ENCODE measurements at regions not wholly inside any gene's neighbourhood (a gene's known extent, or its start where the extent isn't known, plus 50 kb on each side); places are given as distances from the start of the nearest gene placed in this dataset.

GRCh38 chr3:176933704-176934103, 263.6 kb downstream of the TBL1XR1 start:
- no peak for DNase-seq (ENCODE audit: low read depth)

DNA sequence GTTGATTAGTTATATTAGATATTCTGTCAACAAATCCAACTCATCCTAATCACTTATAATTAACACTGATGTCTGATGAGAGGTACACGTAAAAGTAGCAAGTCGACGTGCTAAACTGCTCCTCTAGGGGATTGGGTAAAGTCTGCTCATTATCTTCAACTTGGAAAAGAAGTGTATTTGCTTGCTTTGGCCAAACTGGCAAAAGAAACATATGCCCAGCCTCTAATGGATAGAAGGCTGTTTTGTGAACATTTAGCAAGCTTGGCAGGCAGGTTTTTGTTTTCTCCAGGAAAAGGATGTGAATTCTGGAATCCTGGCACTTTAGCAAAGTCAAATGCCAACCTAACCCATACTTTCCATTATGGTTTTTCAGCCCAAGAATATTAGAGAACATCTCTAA, 264.8 kb downstream of the TBL1XR1 start:
- DNase-seq (ENCODE audit: low read depth): no peak

- no peak for DNase-seq (ENCODE audit: low read depth)
Observed at GRCh38 chr3:176931991-176932390, 265.3 kb downstream of the TBL1XR1 start.

- DNase-seq (ENCODE audit: low read depth): no peak
Observed at GRCh38 chr3:176930942-176931341, 266.3 kb downstream of the TBL1XR1 start.

DNA sequence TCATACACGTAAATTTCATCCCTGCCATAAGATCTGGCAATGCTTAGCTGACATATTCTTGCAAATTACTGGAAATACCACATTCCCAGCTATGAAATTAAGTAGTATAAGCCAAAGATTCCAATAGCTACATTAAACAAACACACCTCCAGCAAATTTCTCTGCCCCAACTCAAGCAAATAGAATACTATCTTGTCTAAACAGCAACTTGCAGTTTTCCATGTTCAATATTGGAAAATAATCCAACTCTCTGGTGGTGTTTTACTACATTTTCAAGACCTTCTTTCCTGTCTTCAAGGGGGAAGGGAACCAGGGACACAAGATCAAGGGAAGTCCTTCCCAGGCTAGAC, 268.7 kb downstream of the TBL1XR1 start:
- DNase-seq (ENCODE audit: low read depth): no peak

DNA sequence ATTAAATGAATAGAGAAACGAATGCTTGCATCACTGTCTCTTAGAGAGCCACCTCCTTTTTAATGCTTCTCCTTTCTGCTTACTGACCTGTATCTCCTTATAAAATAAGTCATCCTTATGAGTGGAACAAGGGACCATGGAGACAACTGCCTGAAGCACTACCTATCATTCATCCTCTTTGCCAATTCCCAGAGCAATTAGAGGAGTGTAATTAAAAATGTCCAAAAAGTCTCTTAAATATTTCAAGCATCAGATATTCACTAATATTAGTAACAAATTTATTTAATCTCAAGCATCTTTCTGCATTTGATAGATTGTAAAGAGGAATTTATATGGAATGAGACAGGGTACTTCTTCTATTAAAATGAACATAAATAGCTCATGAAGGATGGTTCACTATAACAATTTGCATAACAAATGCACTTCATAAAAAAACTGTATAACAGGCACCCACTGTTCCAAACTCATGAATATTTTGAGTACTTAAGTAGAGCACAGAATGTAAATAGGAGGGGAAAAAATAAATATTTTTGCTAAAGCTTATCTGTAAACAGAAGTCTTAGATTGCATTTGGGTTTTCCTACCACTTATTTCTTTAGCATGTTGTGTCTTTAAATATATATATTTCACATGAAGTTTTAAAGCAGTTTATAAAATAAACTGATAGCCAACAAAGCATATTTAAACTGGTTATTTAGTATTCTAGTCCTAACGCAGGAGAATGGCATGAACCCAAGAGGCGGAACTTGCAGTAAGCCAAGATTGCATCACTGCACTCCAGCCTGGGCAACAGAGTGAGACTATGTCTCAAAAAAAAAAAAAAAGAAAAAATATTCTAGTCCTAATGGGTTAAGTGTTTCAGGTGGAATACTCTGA, 269.3 kb downstream of the TBL1XR1 start:
- no peak for DNase-seq (ENCODE audit: low read depth)

DNA sequence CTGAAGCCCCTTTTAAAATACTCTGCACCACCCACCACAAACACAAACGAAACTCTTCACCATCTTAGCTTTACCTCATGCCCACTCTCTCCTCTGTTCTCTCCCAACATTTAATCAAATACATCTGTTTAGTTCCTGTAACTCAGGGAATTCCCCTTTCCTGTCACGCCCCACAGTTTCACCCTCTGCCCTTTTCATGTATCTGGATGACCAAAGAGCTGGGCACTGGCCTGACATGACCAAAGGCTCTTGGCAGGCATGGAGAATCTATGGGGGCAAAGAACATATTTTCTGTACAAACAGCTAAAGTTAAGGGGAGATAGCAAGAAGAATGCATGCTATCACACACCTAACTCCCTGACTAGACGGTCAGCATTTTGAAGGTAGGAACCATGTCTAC, 270.0 kb downstream of the TBL1XR1 start:
- no peak for DNase-seq (ENCODE audit: low read depth)

GRCh38 chr3:176926688-176927087, 270.6 kb downstream of the TBL1XR1 start:
- DNase-seq (ENCODE audit: low read depth): no peak

GRCh38 chr3:176926034-176926433, 271.2 kb downstream of the TBL1XR1 start:
- DNase-seq (ENCODE audit: low read depth): no peak

DNA sequence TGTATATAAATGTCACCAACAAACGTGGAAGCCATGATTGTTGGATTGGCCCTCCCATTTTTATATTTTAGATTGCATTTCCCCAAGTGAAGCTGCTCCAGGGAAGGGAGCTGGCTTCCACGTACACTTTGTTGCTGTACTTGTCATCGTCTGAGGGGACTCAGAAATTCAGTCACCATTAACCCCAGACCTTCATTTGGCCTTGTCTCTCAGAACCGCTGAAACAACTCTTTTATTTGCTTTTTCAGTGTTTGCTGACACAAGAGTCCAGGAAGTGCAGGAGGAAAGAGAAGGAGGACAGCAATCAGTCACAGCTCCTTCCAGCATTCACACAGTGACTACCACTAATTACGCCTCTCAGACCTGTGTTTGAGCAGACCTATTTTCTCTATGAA, 276.5 kb downstream of the TBL1XR1 start:
- DNase-seq (ENCODE audit: low read depth): no peak

DNA sequence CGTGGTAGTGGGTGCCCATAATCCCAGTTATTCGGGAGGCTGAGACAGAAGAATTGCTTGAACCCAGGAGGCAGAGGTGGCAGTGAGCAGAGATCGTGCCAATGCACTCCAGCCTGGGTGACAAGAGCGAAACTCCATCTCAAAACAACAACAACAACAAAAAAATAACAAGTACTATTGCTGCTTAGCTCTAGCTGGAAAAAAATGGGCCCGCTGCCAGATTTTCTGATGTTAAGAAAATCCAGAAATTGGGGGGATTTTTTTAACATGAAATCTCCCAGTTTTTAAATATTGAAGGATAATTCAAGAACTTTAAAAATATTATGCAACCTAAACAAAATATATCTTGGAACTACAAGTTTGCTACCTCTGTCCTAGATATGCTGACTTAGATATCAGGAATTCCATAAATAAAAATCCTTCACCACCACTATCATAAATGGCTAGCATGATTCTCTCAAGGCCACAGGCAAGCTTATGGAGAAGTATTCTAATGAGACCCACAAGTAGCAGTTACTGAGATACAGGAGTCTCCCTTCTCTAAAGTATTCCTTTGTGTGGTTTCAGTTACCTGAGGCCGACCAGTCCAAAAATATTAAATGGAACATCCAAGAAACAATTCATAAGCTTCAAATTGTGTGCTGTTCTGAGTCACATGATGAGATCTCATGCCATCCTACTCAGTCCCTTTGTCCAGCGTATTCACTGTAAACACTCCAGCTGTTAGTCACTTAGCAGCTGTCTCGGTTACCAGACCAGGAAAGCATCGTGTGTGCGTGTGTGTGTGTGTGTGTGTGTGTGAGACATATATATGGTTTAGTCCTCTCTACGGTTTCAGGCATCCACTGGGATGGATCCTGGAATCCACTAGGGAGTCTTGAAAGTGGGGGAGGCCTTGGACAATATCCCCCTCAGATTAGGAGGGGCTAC, 277.2 kb downstream of the TBL1XR1 start:
- DNase-seq (ENCODE audit: low read depth): peak; percentile 63

DNA sequence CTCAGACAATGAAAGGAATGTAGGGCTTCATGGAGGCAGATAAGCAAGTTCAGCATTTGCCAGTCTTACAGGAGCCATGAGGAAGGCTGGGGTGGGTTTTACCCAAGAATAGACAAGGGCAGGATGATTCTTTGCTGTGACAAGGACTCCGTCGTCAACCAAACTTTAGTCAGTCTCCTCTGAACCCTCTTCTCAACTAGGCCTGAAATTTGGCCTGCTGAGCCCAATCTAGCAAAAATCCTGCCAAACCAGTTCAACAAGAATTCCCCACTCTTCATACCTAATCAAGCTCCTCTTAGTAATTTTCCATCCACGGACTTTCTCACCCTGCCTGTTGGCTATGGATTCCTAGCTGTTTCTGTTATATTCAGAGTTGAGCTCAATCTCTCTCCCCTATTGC, 280.5 kb downstream of the TBL1XR1 start:
- DNase-seq (ENCODE audit: low read depth): no peak

GRCh38 chr3:176914764-176915163, 282.5 kb downstream of the TBL1XR1 start:
- DNase-seq (ENCODE audit: low read depth): peak; percentile 32

GRCh38 chr3:176911579-176911978, 285.7 kb downstream of the TBL1XR1 start:
- DNase-seq (ENCODE audit: low read depth): no peak

DNA sequence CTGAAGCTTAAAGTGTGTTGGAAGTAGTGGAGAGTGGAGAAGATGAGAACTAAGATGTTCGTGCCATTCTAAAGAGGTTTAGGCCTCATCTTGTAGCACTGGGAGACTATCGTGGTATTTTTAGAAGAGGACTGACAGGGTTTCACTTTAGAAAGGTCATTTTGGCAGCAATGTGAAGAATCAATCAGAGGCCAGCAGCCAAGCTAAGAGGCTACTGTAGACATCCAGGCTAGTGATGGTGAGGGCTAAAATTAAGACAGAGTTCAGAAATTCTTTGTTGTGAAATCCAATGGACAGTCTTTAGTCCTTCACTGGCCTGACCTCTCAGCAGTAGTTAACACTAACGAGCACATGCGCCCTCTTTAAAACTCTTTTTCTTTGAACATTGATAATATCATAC, 288.2 kb downstream of the TBL1XR1 start:
- DNase-seq (ENCODE audit: low read depth): no peak

DNA sequence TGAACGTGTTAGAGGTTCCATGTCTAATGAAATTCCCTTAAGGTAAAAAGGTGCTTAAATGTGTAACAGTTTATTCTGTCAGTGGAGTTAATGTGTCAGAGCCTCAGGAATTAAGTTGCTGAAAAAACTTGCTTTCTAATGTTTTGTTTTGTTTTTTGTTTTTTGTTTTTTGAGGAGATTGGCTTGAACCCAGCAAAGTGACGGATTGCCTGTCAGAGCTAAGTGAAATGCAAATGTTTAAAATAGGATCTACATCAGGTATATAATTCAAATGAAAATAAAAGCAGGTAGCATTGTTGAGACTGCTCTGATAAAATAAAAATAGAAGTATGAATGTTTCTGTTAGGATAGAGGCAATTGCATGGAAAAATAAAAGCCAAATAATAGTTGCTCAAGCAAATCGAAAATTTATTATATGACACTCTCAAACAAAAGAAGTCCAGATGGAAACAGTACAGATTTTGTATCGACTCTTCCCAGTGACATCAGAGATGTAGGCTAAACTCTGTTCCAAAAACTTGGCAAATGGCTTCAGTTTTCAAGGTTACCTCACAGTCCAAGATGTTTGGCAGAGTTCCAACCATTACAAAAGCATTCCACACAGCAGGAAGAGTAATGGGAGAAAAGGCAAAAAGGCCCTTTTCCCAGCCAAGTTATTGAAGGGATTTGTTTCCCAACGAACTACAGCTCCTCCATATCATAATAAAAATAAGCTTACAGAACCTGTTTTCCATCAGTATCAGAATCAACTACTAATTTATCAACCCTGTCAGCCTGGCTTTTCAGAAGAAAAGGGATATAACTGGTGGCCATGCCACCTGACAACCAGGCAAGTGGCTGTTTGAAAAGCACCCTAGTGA, 291.0 kb downstream of the TBL1XR1 start:
- DNase-seq (ENCODE audit: low read depth): peak; percentile 34

GRCh38 chr3:176905331-176905730, 292.0 kb downstream of the TBL1XR1 start:
- no peak for DNase-seq (ENCODE audit: low read depth)

- DNase-seq (ENCODE audit: low read depth): no peak
Observed at GRCh38 chr3:176904506-176904905, 292.8 kb downstream of the TBL1XR1 start.

- DNase-seq (ENCODE audit: low read depth): peak; percentile 51
Observed at GRCh38 chr3:176896640-176897039, 300.6 kb downstream of the TBL1XR1 start.

- DNase-seq (ENCODE audit: low read depth): no peak
Observed at GRCh38 chr3:176896165-176896564, 301.1 kb downstream of the TBL1XR1 start.

DNA sequence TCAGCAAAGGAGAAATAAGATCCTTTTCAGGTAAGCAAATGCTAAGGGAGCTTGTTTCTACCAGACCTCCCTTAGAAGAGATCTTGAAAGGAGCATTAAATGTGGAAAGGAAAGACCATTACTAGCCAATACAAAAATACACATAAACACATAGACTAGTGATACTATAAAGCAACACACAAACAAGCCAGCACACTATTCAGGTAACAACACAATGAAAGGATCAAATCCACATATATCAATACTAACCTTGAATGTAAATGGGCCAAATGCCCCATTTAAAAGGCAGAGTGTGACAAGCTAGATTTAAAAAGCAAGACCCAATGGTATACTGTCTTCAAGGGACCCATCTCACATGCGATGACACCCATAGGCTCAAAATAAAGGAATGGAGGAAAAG, 317.6 kb downstream of the TBL1XR1 start:
- DNase-seq (ENCODE audit: low read depth): no peak
